ENCODE measurements at regions not wholly inside any gene's neighbourhood (a gene's known extent, or its start where the extent isn't known, plus 50 kb on each side); places are given as distances from the start of the nearest gene placed in this dataset.

DNA sequence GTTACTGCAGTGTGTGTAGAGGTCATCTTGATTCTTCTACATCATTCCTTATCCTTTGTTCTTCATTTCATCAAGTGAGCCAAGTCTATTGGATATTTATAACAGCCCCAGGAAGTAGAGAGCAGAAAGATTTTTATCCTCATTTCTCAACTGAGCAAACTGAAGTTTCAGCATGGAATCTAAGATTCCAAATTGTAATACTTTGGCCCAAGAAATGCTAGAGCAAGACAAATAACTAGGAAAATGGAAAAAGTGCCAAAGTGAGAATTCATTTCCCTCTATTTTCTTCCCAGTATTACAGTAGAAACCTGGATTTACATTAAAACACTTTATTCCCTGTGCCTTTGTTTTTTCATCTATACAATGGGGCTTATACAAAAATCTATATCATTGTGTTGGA lies 346.8 kb downstream of the ARPP21 start:
- TF ChIP-seq, protein P1, sequence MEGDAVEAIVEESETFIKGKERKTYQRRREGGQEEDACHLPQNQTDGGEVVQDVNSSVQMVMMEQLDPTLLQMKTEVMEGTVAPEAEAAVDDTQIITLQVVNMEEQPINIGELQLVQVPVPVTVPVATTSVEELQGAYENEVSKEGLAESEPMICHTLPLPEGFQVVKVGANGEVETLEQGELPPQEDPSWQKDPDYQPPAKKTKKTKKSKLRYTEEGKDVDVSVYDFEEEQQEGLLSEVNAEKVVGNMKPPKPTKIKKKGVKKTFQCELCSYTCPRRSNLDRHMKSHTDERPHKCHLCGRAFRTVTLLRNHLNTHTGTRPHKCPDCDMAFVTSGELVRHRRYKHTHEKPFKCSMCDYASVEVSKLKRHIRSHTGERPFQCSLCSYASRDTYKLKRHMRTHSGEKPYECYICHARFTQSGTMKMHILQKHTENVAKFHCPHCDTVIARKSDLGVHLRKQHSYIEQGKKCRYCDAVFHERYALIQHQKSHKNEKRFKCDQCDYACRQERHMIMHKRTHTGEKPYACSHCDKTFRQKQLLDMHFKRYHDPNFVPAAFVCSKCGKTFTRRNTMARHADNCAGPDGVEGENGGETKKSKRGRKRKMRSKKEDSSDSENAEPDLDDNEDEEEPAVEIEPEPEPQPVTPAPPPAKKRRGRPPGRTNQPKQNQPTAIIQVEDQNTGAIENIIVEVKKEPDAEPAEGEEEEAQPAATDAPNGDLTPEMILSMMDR (IDR thresholded peaks at IDR 0.05; ENCODE audit: control insufficient read depth, insufficient read depth, low read depth, low read length, missing control alignments): no peak

DNA sequence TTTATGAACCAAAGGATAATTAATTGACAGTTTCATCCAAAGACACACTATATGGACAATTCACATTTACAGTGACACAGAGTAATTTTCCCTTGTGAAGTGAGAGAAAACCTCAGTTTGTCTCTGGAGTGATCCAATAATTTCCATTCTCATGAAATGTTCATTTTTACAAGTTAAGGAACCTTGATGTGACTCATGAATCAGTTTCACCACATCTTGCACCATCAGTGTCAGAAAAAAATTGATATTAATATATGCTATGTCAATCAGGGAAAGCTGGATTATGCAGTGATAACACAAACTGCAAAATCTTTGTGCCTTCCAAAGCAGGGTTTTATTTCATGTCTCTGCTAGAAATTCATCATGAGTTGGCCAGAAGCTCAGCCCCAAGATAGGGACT lies 348.1 kb downstream of the ARPP21 start:
- H3K4me3 ChIP-seq (ENCODE audit: control insufficient read depth, low read depth, low read length): no peak overlapping the region
- TF ChIP-seq, protein P1 (IDR thresholded peaks at IDR 0.05; ENCODE audit: control insufficient read depth, insufficient read depth, low read depth, low read length, missing control alignments): no peak
- no peak for DNase-seq (ENCODE audit: low read depth)

More for the DNA sequence above, 346.8 kb downstream of the ARPP21 start:
- H3K4me3 ChIP-seq (ENCODE audit: control insufficient read depth, low read depth, low read length): no peak overlapping the region
- no peak for DNase-seq (ENCODE audit: low read depth)

DNA sequence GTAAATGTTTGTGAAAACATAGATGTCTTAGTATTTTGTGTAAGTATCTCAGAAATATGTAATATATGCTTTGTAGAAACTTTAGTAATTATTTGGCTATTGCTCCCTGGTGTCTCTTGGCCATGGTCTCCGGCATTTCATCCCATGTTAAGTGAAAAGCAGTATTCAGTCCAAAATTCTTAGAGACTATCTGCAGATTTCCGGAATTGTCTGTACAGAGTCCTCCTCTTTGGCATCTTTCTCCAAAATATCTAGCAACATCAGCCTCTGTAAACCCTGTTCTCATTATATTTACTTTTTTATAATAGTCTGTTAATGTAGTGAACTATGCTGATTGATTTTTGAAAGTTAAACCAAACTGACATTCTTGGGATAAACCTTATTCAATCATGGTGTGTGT lies 352.7 kb downstream of the ARPP21 start:
- no peak overlapping the region for H3K4me3 ChIP-seq (ENCODE audit: control insufficient read depth, low read depth, low read length)
- TF ChIP-seq, protein P1 (IDR thresholded peaks at IDR 0.05; ENCODE audit: control insufficient read depth, insufficient read depth, low read depth, low read length, missing control alignments): no peak
- no peak for DNase-seq (ENCODE audit: low read depth)

DNA sequence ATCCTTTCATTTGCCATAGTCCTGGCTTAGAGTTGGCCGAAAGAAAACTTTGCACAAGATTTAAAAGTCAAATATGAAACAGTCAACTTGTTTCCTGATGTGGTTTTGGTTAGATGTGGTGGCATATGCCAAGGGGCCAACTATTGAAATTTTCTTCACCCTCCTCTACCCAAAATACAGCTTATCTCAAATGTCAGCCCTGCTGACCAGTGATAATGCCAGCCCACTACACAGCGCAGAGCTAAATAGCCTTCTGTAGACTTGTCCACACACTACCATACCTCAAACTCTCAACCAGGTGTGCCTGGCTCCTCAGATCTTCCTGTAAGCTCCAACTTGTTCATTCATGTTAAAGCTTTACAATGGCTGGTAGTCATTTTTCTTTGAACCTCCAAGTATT lies 368.5 kb upstream of the STAC start:
- no peak for DNase-seq (ENCODE audit: low read depth)
- TF ChIP-seq, protein P1 (IDR thresholded peaks at IDR 0.05; ENCODE audit: control insufficient read depth, insufficient read depth, low read depth, low read length, missing control alignments): no peak
- no peak overlapping the region for H3K4me3 ChIP-seq (ENCODE audit: control insufficient read depth, low read depth, low read length)

DNA sequence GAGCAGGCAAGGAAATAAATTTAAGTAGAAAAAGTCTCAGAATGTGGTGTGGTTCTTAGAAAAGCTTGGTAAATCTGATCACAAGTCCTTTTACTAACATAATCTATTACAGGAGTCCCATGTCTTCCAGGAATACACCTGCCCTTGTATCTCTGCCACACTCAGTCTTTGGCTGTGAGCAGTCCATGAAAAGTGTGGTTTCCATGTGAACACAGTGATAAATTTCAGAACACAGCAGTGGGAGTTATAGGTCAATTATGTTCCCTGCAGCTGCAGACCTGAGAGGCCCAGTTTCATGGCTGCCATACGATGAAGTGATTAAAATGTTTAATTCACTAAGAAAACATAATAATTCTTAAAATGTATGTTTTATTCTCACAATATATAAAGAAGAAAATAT lies 366.9 kb upstream of the STAC start:
- no peak overlapping the region for H3K4me3 ChIP-seq (ENCODE audit: control insufficient read depth, low read depth, low read length)
- no peak for DNase-seq (ENCODE audit: low read depth)
- TF ChIP-seq, protein P1 (IDR thresholded peaks at IDR 0.05; ENCODE audit: control insufficient read depth, insufficient read depth, low read depth, low read length, missing control alignments): no peak

DNA sequence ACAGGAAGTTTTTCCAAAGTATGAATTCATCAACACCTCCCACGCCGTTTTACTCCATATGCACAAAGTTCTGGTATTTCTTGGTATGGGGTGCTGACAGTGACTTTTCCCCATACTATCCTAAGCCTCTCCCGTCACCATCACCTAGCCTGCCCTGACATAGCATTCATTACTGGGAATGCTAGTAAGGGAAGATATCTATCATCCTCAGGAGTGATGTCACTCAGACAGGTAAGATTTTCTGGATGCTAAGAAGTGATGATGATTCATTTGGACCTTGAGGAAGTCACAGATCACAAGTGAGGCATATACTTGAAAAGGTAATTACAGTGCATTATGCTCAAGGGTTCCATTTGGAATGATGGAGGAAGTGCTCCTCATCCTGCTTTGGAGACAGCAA lies 355.1 kb upstream of the STAC start:
- H3K4me3 ChIP-seq (ENCODE audit: control insufficient read depth, low read depth, low read length): no peak overlapping the region
- TF ChIP-seq, protein P1 (IDR thresholded peaks at IDR 0.05; ENCODE audit: control insufficient read depth, insufficient read depth, low read depth, low read length, missing control alignments): no peak
- no peak for DNase-seq (ENCODE audit: low read depth)
